ENCODE measurements at regions not wholly inside any gene's neighbourhood (a gene's known extent, or its start where the extent isn't known, plus 50 kb on each side); places are given as distances from the start of the nearest gene placed in this dataset.
"Not testable (repeated sequence)": the region's sequence is repeated elsewhere in the genome, so short reads cannot be mapped to it uniquely, and the experiment has no call there.

DNA sequence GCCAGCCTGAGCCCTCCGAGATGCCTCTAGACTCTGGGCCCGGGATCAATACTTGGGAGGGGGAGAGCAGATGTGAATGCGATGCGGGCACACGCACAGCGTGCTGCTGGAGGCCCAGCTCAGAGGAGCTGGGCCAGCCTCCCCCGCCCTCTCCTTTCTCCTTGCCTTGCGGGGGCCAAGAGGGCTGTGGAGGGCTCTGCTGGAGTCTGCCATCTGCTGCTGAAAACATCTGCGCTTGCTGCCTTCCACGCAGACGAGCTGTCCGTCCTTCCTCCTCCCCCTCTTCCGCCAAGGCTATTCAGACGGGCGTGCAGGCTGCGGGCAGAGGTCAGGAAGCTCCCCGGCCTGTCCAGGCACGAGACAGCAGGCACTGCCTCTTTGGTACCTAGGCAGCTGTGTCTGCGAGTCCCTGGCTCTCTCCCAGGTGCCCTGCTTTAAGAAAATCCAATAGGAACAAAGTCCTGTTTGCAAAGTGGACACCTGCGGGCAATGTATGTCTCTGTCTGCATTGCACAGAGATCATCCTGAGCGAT lies 75.2 kb downstream of the SPRING1 start:
- H3K9ac ChIP-seq (ENCODE audit: insufficient read depth in 1 of 2, low read length in 2 of 2) = no peak overlapping the region
- H3K27ac ChIP-seq (ENCODE audit: low read depth in 1 of 2, low read length in 1 of 2) = no peak overlapping the region
- H3K27me3 ChIP-seq (ENCODE audit: control insufficient read depth in 3 of 3, insufficient read depth in 3 of 3, low read length in 2 of 3) = no peaks in the 10 kb centered on the region
- ATAC-seq (ENCODE audit: insufficient read depth, low FRiP score) (no peak), DNase-seq (peak; percentile 70 to 79 (median 71))
- TF ChIP-seq, protein P1, sequence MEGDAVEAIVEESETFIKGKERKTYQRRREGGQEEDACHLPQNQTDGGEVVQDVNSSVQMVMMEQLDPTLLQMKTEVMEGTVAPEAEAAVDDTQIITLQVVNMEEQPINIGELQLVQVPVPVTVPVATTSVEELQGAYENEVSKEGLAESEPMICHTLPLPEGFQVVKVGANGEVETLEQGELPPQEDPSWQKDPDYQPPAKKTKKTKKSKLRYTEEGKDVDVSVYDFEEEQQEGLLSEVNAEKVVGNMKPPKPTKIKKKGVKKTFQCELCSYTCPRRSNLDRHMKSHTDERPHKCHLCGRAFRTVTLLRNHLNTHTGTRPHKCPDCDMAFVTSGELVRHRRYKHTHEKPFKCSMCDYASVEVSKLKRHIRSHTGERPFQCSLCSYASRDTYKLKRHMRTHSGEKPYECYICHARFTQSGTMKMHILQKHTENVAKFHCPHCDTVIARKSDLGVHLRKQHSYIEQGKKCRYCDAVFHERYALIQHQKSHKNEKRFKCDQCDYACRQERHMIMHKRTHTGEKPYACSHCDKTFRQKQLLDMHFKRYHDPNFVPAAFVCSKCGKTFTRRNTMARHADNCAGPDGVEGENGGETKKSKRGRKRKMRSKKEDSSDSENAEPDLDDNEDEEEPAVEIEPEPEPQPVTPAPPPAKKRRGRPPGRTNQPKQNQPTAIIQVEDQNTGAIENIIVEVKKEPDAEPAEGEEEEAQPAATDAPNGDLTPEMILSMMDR (IDR thresholded peaks at IDR 0.05; ENCODE audit: control extremely low read depth, extremely low read depth) = no peak
- H3K9me3 ChIP-seq (ENCODE audit: control insufficient read depth in 4 of 4, insufficient read depth in 3 of 4, low read length in 3 of 4) = no peaks in the 10 kb centered on the region
- H3K4me1 ChIP-seq (ENCODE audit: control insufficient read depth in 5 of 5, insufficient read depth in 5 of 5, low read length in 5 of 5) = peaks cover 0 to 28% (median 6%) of the 10 kb centered on the region in 5 donors
- H3K4me3 ChIP-seq = no peak overlapping the region
- H3K36me3 ChIP-seq (ENCODE audit: control insufficient read depth in 4 of 4, insufficient read depth in 4 of 4, low read length in 4 of 4) = no peaks in the 10 kb centered on the region
- 37 to 38% methylated on average over 21 of the region's 21 CpGs for WGBS, 2 donors

DNA sequence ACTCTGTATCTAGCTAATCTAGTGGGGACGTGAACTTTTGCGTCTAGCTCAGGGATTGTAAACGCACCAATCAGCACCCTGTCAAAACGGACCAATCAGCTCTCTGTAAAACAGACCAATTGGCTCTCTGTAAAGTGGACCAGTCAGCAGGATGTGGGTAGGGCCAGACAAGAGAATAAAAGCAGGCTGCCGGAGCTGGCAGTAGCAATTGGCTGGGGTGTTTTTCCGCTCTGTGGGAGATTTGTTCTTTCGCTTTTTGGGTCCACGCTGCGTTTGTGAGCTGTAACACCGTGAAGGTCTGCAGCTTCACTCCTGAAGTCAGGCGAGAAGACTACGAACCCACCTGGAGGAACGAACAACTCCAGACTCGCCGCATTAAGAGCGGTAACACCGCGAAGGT lies 76.5 kb downstream of the SPRING1 start:
- WGBS, 2 donors = 97% methylated on average over 18 of the region's 18 CpGs
- no peak overlapping the region for H3K27ac ChIP-seq (ENCODE audit: low read depth in 1 of 2, low read length in 1 of 2)
- ATAC-seq (ENCODE audit: insufficient read depth, low FRiP score) = no peak
- no peak for DNase-seq
- H3K4me3 ChIP-seq = peak overlapping the region; percentile 12
- H3K9me3 ChIP-seq (ENCODE audit: control insufficient read depth in 4 of 4, insufficient read depth in 3 of 4, low read length in 3 of 4) = no peaks in the 10 kb centered on the region
- no peak overlapping the region for H3K9ac ChIP-seq (ENCODE audit: insufficient read depth in 1 of 2, low read length in 2 of 2)
- TF ChIP-seq, protein P1 (IDR thresholded peaks at IDR 0.05; ENCODE audit: control extremely low read depth, extremely low read depth) = no peak
- H3K36me3 ChIP-seq (ENCODE audit: control insufficient read depth in 4 of 4, insufficient read depth in 4 of 4, low read length in 4 of 4) = no peaks in the 10 kb centered on the region
- H3K4me1 ChIP-seq (ENCODE audit: control insufficient read depth in 5 of 5, insufficient read depth in 5 of 5, low read length in 5 of 5) = peaks cover 0 to 32% (median 6%) of the 10 kb centered on the region in 5 donors
- no peaks in the 10 kb centered on the region for H3K27me3 ChIP-seq (ENCODE audit: control insufficient read depth in 3 of 3, insufficient read depth in 3 of 3, low read length in 2 of 3)

DNA sequence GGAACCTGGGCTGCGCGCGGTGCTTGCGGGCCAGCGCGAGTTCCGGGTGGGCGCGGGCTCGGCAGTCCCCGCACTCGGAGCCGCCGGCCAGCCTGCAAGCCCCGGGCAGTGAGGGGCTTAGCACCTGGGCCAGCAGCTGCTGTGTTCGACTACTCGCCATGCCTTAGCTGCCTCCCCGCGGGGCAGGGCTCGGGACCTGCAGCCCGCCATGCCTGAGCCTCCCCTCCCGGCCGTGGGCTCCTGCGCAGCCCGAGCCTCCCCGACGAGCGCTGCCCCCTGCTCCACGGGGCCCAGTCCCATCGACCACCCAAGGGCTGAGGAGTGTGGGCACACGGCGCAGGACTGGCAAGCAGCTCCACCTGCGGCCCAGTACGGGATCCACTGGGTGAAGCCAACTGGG lies 77.1 kb downstream of the SPRING1 start:
- not testable (repeated sequence) for DNase-seq
- peaks cover 0 to 33% (median 6%) of the 10 kb centered on the region in 5 donors for H3K4me1 ChIP-seq (ENCODE audit: control insufficient read depth in 5 of 5, insufficient read depth in 5 of 5, low read length in 5 of 5)

DNA sequence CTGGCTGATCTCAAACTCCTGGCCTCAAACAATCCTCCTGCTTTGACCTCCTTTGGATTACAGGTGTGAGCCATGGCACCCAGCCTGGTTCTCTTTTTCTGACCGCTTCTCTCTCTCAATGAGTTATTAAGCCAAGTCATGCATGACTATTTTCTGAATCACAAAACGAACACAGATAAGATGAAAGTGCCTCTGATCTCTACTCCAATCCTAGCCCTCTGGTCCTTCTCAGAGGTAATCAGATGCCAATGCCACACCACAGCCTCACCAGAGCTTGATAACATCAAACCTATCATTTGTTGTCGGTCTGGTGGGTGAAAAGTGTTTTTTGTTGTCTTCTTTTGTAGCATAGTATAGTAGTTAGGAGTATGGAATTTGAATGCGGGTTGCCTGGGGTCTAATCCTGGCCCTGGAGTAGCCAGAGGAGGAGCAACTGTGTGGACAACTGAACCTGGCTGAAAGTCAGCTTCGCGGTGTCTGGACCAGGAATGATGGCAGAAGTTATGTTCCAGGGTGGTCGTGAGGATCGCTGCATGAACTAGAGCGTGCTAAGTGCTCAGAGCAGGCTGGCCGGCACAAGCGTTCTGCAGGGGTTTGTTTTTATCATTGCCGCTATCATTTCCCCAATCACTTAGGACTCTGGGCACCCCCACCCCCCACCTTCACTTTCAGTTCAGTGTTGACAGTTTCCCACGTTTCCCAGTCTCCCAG lies 77.9 kb downstream of the SPRING1 start:
- H3K9ac ChIP-seq (ENCODE audit: insufficient read depth in 1 of 2, low read length in 2 of 2) = no peak overlapping the region
- 67 to 83% methylated on average over 13 of the region's 13 CpGs for WGBS, 2 donors
- no peaks in the 10 kb centered on the region for H3K36me3 ChIP-seq (ENCODE audit: control insufficient read depth in 4 of 4, insufficient read depth in 4 of 4, low read length in 4 of 4)
- H3K4me1 ChIP-seq (ENCODE audit: control insufficient read depth in 5 of 5, insufficient read depth in 5 of 5, low read length in 5 of 5) = peaks cover 0 to 33% (median 5%) of the 10 kb centered on the region in 5 donors
- no peak overlapping the region for H3K4me3 ChIP-seq
- DNase-seq (no peak), ATAC-seq (ENCODE audit: insufficient read depth, low FRiP score) (no peak)
- H3K27ac ChIP-seq (ENCODE audit: low read depth in 1 of 2, low read length in 1 of 2) = no peak overlapping the region
- H3K9me3 ChIP-seq (ENCODE audit: control insufficient read depth in 4 of 4, insufficient read depth in 3 of 4, low read length in 3 of 4) = no peaks in the 10 kb centered on the region
- TF ChIP-seq, protein P1 (IDR thresholded peaks at IDR 0.05; ENCODE audit: control extremely low read depth, extremely low read depth) = no peak
- H3K27me3 ChIP-seq (ENCODE audit: control insufficient read depth in 3 of 3, insufficient read depth in 3 of 3, low read length in 2 of 3) = no peaks in the 10 kb centered on the region

More for the DNA sequence above, 77.1 kb downstream of the SPRING1 start:
- H3K27me3 ChIP-seq (ENCODE audit: control insufficient read depth in 3 of 3, insufficient read depth in 3 of 3, low read length in 2 of 3); H3K4me3 ChIP-seq; ATAC-seq (ENCODE audit: insufficient read depth, low FRiP score); H3K9ac ChIP-seq (ENCODE audit: insufficient read depth in 1 of 2, low read length in 2 of 2); H3K36me3 ChIP-seq (ENCODE audit: control insufficient read depth in 4 of 4, insufficient read depth in 4 of 4, low read length in 4 of 4); H3K9me3 ChIP-seq (ENCODE audit: control insufficient read depth in 4 of 4, insufficient read depth in 3 of 4, low read length in 3 of 4); H3K27ac ChIP-seq (ENCODE audit: low read depth in 1 of 2, low read length in 1 of 2): not testable (repeated sequence)
- 95 to 97% methylated on average over 30 to 34 of the region's 34 CpGs for WGBS, 2 donors

Measured in lung (tissue), 11 donors.